ENCODE measurements at regions not wholly inside any gene's neighbourhood (a gene's known extent, or its start where the extent isn't known, plus 50 kb on each side); places are given as distances from the start of the nearest gene placed in this dataset.
"Not testable (repeated sequence)": the region's sequence is repeated elsewhere in the genome, so short reads cannot be mapped to it uniquely, and the experiment has no call there.

DNA sequence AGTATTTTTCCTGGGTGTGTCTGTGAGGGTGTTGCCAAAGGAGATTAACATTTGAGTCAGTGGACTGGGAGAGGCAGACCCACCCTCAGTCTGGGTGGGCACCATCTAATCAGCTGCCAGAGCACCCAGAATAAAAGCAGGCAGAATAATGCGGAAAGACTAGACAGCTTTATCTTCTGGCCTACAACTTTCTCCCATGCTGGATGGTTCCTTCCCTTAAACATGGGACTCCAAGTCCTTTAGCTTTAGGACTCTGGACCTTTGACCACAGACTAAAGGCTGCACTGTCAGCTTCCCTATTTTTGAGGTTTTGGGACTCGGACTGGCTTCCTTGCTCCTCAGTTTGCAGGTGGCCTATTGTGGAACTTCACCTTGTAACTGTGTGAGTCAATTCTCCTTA lies 418.1 kb downstream of the DTWD2 start:
- TF ChIP-seq EZH2 (IDR thresholded peaks at IDR 0.05; ENCODE audit: borderline replicate concordance, low read depth, low read length, severe bottlenecking); MYC (IDR thresholded peaks at IDR 0.05; ENCODE audit: low read depth, low read length); POLR2A (IDR thresholded peaks at IDR 0.05; ENCODE audit: low read depth, low read length); FOS (IDR thresholded peaks at IDR 0.05; ENCODE audit: borderline replicate concordance, insufficient read depth, low read length); JUN (IDR thresholded peaks at IDR 0.05; ENCODE audit: borderline replicate concordance, insufficient read depth, insufficient read length, low read depth); POLR2AphosphoS5 (IDR thresholded peaks at IDR 0.05; ENCODE audit: insufficient read depth, low read depth, low read length); GATA2 (IDR thresholded peaks at IDR 0.05; ENCODE audit: insufficient read depth, insufficient read length, low read depth, low read length): not testable (repeated sequence)
- TF ChIP-seq, protein P1, sequence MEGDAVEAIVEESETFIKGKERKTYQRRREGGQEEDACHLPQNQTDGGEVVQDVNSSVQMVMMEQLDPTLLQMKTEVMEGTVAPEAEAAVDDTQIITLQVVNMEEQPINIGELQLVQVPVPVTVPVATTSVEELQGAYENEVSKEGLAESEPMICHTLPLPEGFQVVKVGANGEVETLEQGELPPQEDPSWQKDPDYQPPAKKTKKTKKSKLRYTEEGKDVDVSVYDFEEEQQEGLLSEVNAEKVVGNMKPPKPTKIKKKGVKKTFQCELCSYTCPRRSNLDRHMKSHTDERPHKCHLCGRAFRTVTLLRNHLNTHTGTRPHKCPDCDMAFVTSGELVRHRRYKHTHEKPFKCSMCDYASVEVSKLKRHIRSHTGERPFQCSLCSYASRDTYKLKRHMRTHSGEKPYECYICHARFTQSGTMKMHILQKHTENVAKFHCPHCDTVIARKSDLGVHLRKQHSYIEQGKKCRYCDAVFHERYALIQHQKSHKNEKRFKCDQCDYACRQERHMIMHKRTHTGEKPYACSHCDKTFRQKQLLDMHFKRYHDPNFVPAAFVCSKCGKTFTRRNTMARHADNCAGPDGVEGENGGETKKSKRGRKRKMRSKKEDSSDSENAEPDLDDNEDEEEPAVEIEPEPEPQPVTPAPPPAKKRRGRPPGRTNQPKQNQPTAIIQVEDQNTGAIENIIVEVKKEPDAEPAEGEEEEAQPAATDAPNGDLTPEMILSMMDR (IDR thresholded peaks at IDR 0.05; ENCODE audit: extremely low read depth in 1 of 2, insufficient read depth in 1 of 2, low read depth in 1 of 2, low read length in 2 of 2) = not testable (repeated sequence)
- TF ChIP-seq, protein P2, sequence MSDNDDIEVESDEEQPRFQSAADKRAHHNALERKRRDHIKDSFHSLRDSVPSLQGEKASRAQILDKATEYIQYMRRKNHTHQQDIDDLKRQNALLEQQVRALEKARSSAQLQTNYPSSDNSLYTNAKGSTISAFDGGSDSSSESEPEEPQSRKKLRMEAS (IDR thresholded peaks at IDR 0.05; ENCODE audit: insufficient read depth, insufficient read length) = not testable (repeated sequence)
